ENCODE measurements at regions not wholly inside any gene's neighbourhood (a gene's known extent, or its start where the extent isn't known, plus 50 kb on each side); places are given as distances from the start of the nearest gene placed in this dataset.

DNA sequence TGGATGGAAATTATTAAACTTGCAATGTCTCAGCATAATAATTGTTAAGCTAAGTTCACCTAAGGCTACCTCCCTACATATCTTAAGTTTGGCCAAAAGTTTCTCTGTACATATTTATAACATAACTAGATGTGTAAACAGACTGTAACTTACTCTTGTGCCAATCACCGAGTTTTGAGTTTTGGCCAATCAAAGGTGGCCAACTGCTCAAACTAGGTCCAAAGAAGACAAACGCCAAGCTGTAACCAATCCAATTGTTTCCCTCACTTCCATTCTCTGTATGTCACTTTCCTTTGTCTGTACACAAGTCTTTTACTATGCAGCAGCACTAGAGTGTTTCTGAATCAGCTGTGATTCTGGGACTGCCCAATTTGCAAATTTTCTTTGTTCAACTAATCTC is 197.8 kb downstream of the LYPLAL1 start:
- TF ChIP-seq EZH2 (IDR thresholded peaks at IDR 0.05) (no peak), EZH2phosphoT487 (IDR thresholded peaks at IDR 0.05) (no peak)
- TF ChIP-seq, protein P1, sequence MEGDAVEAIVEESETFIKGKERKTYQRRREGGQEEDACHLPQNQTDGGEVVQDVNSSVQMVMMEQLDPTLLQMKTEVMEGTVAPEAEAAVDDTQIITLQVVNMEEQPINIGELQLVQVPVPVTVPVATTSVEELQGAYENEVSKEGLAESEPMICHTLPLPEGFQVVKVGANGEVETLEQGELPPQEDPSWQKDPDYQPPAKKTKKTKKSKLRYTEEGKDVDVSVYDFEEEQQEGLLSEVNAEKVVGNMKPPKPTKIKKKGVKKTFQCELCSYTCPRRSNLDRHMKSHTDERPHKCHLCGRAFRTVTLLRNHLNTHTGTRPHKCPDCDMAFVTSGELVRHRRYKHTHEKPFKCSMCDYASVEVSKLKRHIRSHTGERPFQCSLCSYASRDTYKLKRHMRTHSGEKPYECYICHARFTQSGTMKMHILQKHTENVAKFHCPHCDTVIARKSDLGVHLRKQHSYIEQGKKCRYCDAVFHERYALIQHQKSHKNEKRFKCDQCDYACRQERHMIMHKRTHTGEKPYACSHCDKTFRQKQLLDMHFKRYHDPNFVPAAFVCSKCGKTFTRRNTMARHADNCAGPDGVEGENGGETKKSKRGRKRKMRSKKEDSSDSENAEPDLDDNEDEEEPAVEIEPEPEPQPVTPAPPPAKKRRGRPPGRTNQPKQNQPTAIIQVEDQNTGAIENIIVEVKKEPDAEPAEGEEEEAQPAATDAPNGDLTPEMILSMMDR (IDR thresholded peaks at IDR 0.05), result no peak
- Histone ChIP-seq H3K27me3 (no peaks in the 10 kb centered on the region), H3K9me3 (ENCODE audit: low read depth) (no peaks in the 10 kb centered on the region), H3K9ac (no peak overlapping the region), H3K4me3 (no peak overlapping the region), H3K27ac (no peak overlapping the region), H4K20me1 (ENCODE audit: low read depth) (no peaks in the 10 kb centered on the region), H3K36me3 (no peaks in the 10 kb centered on the region), H3F3A (ENCODE audit: low read depth) (no peaks in the 10 kb centered on the region), H3K4me2 (no peak overlapping the region), H3K4me1 (no peaks in the 10 kb centered on the region), H2AFZ (replicated peaks) (no peak overlapping the region), H3K79me2 (ENCODE audit: low read depth) (no peaks in the 10 kb centered on the region)
- Mint-ChIP-seq H3K4me3 (no peak overlapping the region), H3K27ac (no peak overlapping the region), H3K4me1 (peaks cover 3% of the 10 kb centered on the region), H3K9me3 (no peaks in the 10 kb centered on the region), H3K27me3 (ENCODE audit: insufficient read depth, low read depth) (no peaks in the 10 kb centered on the region), H3K36me3 (no peaks in the 10 kb centered on the region)
- no peak for DNase-seq (ENCODE audit: low spot score)

DNA sequence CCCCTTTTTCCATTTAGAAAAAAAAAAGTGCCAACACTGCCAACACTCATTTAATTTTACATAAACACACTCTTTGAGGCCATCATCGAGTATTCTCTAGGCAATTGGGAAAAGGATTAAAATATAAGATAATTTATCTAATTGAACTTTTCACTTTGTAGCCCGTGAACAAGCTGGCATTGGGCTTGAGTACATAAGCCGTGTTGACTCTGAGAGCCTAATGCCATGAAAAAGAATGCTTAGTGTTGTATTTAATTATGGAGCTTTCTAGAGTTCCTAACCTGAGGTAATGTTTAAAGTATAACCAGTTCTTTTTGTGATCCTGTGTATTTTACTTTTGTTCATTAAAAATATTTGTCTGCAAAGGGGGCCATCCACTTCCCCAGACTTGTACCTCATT is 193.8 kb downstream of the LYPLAL1 start:
- Histone ChIP-seq H3K27ac (no peak overlapping the region), H3K4me2 (no peak overlapping the region), H3K79me2 (ENCODE audit: low read depth) (no peaks in the 10 kb centered on the region), H3F3A (ENCODE audit: low read depth) (no peaks in the 10 kb centered on the region), H3K36me3 (no peaks in the 10 kb centered on the region), H3K4me1 (no peaks in the 10 kb centered on the region), H3K9me3 (ENCODE audit: low read depth) (no peaks in the 10 kb centered on the region), H3K27me3 (no peaks in the 10 kb centered on the region), H3K4me3 (no peak overlapping the region), H3K9ac (no peak overlapping the region), H2AFZ (replicated peaks) (no peak overlapping the region), H4K20me1 (ENCODE audit: low read depth) (no peaks in the 10 kb centered on the region)
- no peaks in the 10 kb centered on the region for H3K36me3 Mint-ChIP-seq
- TF ChIP-seq EZH2 (IDR thresholded peaks at IDR 0.05) (no peak), EZH2phosphoT487 (IDR thresholded peaks at IDR 0.05) (no peak)
- TF ChIP-seq, protein P1 (IDR thresholded peaks at IDR 0.05), result no peak
- no peak overlapping the region for H3K4me3 Mint-ChIP-seq
- no peak overlapping the region for H3K27ac Mint-ChIP-seq
- no peak for DNase-seq (ENCODE audit: low spot score)
- no peaks in the 10 kb centered on the region for H3K9me3 Mint-ChIP-seq
- H3K27me3 Mint-ChIP-seq (ENCODE audit: insufficient read depth, low read depth), result no peaks in the 10 kb centered on the region
- no peaks in the 10 kb centered on the region for H3K4me1 Mint-ChIP-seq

DNA sequence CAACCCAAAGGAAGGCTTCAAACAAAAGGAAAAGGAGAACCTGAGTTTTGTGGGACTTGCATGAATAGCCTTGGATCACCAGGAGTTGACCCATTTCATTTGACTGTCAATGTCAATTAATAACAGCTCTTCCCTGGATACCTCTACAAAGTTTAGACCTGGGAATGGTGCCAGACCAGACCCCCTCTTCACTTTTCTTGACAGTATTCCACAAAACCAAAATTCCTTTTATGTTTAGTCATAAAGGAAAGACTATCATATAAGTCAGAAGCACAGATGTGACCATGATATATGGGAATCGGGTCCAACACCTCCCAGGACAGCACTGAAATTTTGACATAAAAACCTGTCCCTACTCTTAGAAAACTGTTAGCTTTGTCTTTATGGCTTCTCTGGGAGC is 191.8 kb downstream of the LYPLAL1 start:
- Mint-ChIP-seq H3K4me3 (no peak overlapping the region), H3K27me3 (ENCODE audit: insufficient read depth, low read depth) (no peaks in the 10 kb centered on the region), H3K4me1 (no peaks in the 10 kb centered on the region), H3K36me3 (no peaks in the 10 kb centered on the region), H3K9me3 (no peaks in the 10 kb centered on the region), H3K27ac (no peak overlapping the region)
- H3K4me2 ChIP-seq, result no peak overlapping the region
- no peak overlapping the region for H3K9ac ChIP-seq
- no peak overlapping the region for H3K4me3 ChIP-seq
- TF ChIP-seq, protein P1 (IDR thresholded peaks at IDR 0.05), result no peak
- TF ChIP-seq EZH2phosphoT487 (IDR thresholded peaks at IDR 0.05) (no peak), EZH2 (IDR thresholded peaks at IDR 0.05) (no peak)
- H3K27ac ChIP-seq, result no peak overlapping the region
- no peaks in the 10 kb centered on the region for H3K9me3 ChIP-seq (ENCODE audit: low read depth)
- H2AFZ ChIP-seq (replicated peaks), result no peak overlapping the region
- no peaks in the 10 kb centered on the region for H3K4me1 ChIP-seq
- no peaks in the 10 kb centered on the region for H3F3A ChIP-seq (ENCODE audit: low read depth)
- H3K27me3 ChIP-seq, result no peaks in the 10 kb centered on the region
- H3K36me3 ChIP-seq, result no peaks in the 10 kb centered on the region
- no peaks in the 10 kb centered on the region for H4K20me1 ChIP-seq (ENCODE audit: low read depth)
- no peaks in the 10 kb centered on the region for H3K79me2 ChIP-seq (ENCODE audit: low read depth)
- no peak for DNase-seq (ENCODE audit: low spot score)

DNA sequence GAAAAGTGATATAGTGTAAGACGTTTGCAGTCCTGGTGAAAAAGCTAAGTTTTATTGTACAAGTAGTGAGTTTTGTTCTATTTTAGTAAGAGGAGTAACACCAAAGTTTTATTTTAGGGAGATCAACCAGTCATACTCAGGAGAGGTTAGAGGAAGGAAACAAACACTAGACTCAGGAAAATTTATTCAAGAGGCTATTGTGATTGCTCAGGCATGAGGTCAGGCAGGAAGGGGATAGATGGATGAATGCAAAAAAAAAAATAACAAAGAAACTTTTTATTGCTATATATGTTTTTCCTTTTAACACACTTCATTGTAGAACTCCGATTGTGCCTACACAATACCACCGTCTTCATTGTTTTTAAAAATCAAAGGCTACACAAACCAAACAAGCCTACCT is 189.0 kb downstream of the LYPLAL1 start:
- H3K36me3 ChIP-seq, result no peaks in the 10 kb centered on the region
- Mint-ChIP-seq H3K36me3 (no peaks in the 10 kb centered on the region), H3K4me1 (peaks cover 6% of the 10 kb centered on the region), H3K4me3 (no peak overlapping the region), H3K9me3 (no peaks in the 10 kb centered on the region), H3K27me3 (ENCODE audit: insufficient read depth, low read depth) (no peaks in the 10 kb centered on the region), H3K27ac (no peak overlapping the region)
- peaks cover 3% of the 10 kb centered on the region for H3F3A ChIP-seq (ENCODE audit: low read depth)
- no peak for DNase-seq (ENCODE audit: low spot score)
- no peak overlapping the region for H3K4me3 ChIP-seq
- TF ChIP-seq, protein P1 (IDR thresholded peaks at IDR 0.05), result no peak
- TF ChIP-seq EZH2phosphoT487 (IDR thresholded peaks at IDR 0.05) (no peak), EZH2 (IDR thresholded peaks at IDR 0.05) (no peak)
- no peak overlapping the region for H2AFZ ChIP-seq (replicated peaks)
- H3K9me3 ChIP-seq (ENCODE audit: low read depth), result no peaks in the 10 kb centered on the region
- H3K9ac ChIP-seq, result no peak overlapping the region
- H3K79me2 ChIP-seq (ENCODE audit: low read depth), result no peaks in the 10 kb centered on the region
- no peaks in the 10 kb centered on the region for H4K20me1 ChIP-seq (ENCODE audit: low read depth)
- H3K4me2 ChIP-seq, result no peak overlapping the region
- no peaks in the 10 kb centered on the region for H3K27me3 ChIP-seq
- no peak overlapping the region for H3K27ac ChIP-seq
- peaks cover 7% of the 10 kb centered on the region for H3K4me1 ChIP-seq

All from neural progenitor cell (in vitro differentiated cells).